Liver (tissue), 3 donors: ENCODE measurements at regions not wholly inside any gene's neighbourhood (a gene's known extent, or its start where the extent isn't known, plus 50 kb on each side); places are given as distances from the start of the nearest gene placed in this dataset.

Source experiments
- GABPA ChIP-seq, 2 donors: IDR thresholded peaks in 1 of 2; conservative IDR thresholded peaks in 1 of 2; 2 replicates each; pipeline ENCODE4 v1.6.1; 2016; ENCODE audit warnings: antibody characterized with exemption in 2 of 2, mild to moderate bottlenecking in 1 of 2, moderate library complexity in 1 of 2
- JUND ChIP-seq, 2 donors: IDR thresholded peaks; 2 replicates each; pipeline ENCODE4 v1.6.1; 2016; ENCODE audit warnings: antibody characterized with exemption in 2 of 2
- RAD21 ChIP-seq, 2 donors: IDR thresholded peaks; 2 replicates each; pipeline ENCODE4 v1.6.1; 2016; ENCODE audit warnings: antibody characterized with exemption in 2 of 2, mild to moderate bottlenecking in 2 of 2
- TF ChIP-seq, protein P1 (sequence below): fragments of 150-350 bp; IDR thresholded peaks from 2 replicates; pipeline ENCODE4 v1.5.1; 2017; ENCODE audit warnings: improper control_type of control experiment, low read depth, low read length; ENCODE audit not compliant: missing input control
- TF ChIP-seq, protein P2 (sequence below): IDR thresholded peaks from 2 replicates; pipeline ENCODE4 v1.6.1; 2016; ENCODE audit warnings: antibody characterized with exemption, mild to moderate bottlenecking
- donor health status: healthy.
- donor health status: healthy.

DNA sequence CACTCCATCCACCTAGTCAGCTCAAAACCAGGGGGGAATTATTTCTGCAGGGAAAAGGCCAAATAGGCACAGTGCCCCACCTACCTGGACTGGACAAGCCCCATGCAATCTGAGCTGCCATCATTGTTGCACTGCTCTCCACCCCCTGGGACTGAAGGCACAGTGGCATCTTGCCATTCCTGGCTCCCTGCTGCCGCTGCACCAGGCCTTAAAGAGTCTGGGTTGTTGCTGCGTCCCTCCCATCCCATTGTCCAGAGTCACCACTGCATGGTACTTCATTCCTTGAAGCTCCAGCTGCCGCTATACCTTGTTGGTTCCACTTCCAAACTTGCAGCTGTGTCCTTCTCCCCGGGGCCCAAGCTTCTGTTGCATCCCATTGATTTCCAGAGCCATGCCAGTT is 629.7 kb downstream of the STIM2 start:
- TF ChIP-seq, protein P1, sequence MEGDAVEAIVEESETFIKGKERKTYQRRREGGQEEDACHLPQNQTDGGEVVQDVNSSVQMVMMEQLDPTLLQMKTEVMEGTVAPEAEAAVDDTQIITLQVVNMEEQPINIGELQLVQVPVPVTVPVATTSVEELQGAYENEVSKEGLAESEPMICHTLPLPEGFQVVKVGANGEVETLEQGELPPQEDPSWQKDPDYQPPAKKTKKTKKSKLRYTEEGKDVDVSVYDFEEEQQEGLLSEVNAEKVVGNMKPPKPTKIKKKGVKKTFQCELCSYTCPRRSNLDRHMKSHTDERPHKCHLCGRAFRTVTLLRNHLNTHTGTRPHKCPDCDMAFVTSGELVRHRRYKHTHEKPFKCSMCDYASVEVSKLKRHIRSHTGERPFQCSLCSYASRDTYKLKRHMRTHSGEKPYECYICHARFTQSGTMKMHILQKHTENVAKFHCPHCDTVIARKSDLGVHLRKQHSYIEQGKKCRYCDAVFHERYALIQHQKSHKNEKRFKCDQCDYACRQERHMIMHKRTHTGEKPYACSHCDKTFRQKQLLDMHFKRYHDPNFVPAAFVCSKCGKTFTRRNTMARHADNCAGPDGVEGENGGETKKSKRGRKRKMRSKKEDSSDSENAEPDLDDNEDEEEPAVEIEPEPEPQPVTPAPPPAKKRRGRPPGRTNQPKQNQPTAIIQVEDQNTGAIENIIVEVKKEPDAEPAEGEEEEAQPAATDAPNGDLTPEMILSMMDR: no peak
- TF ChIP-seq GABPA (IDR thresholded peaks at IDR 0.05 in 1 of 2, conservative IDR thresholded peaks at IDR 0.05 in 1 of 2) (no peak), JUND (IDR thresholded peaks at IDR 0.05) (no peak), RAD21 (IDR thresholded peaks at IDR 0.05) (no peak)
- TF ChIP-seq, protein P2, sequence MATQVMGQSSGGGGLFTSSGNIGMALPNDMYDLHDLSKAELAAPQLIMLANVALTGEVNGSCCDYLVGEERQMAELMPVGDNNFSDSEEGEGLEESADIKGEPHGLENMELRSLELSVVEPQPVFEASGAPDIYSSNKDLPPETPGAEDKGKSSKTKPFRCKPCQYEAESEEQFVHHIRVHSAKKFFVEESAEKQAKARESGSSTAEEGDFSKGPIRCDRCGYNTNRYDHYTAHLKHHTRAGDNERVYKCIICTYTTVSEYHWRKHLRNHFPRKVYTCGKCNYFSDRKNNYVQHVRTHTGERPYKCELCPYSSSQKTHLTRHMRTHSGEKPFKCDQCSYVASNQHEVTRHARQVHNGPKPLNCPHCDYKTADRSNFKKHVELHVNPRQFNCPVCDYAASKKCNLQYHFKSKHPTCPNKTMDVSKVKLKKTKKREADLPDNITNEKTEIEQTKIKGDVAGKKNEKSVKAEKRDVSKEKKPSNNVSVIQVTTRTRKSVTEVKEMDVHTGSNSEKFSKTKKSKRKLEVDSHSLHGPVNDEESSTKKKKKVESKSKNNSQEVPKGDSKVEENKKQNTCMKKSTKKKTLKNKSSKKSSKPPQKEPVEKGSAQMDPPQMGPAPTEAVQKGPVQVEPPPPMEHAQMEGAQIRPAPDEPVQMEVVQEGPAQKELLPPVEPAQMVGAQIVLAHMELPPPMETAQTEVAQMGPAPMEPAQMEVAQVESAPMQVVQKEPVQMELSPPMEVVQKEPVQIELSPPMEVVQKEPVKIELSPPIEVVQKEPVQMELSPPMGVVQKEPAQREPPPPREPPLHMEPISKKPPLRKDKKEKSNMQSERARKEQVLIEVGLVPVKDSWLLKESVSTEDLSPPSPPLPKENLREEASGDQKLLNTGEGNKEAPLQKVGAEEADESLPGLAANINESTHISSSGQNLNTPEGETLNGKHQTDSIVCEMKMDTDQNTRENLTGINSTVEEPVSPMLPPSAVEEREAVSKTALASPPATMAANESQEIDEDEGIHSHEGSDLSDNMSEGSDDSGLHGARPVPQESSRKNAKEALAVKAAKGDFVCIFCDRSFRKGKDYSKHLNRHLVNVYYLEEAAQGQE: no peak
